ENCODE measurements at regions not wholly inside any gene's neighbourhood (a gene's known extent, or its start where the extent isn't known, plus 50 kb on each side); places are given as distances from the start of the nearest gene placed in this dataset.

DNA sequence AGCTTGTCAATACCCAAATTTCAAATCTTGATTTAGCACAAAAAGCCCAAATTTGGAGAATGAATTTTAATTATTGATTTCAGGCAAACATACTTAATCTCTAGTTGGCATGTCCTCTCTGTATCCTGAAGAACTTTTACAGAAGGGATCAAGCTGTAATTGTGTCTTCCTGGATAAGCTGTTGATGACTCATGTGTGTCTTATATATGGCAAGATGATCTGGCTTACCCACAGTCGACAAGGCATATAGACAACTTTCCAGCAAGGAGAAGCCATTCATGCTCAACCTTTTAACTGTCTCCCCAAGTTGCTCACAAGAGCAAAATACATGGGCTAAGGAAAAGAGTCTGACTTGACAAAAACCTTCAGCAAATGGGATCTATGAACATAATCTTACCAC, 112.5 kb upstream of the SLCO6A1 start:
- TF ChIP-seq, protein P1, sequence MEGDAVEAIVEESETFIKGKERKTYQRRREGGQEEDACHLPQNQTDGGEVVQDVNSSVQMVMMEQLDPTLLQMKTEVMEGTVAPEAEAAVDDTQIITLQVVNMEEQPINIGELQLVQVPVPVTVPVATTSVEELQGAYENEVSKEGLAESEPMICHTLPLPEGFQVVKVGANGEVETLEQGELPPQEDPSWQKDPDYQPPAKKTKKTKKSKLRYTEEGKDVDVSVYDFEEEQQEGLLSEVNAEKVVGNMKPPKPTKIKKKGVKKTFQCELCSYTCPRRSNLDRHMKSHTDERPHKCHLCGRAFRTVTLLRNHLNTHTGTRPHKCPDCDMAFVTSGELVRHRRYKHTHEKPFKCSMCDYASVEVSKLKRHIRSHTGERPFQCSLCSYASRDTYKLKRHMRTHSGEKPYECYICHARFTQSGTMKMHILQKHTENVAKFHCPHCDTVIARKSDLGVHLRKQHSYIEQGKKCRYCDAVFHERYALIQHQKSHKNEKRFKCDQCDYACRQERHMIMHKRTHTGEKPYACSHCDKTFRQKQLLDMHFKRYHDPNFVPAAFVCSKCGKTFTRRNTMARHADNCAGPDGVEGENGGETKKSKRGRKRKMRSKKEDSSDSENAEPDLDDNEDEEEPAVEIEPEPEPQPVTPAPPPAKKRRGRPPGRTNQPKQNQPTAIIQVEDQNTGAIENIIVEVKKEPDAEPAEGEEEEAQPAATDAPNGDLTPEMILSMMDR (IDR thresholded peaks at IDR 0.05; ENCODE audit: insufficient read depth, low read depth, low read length), result no peak
- no peak for TF ChIP-seq EZH2 (IDR thresholded peaks at IDR 0.05; ENCODE audit: insufficient read depth, low read length)
